Umbilical cord (tissue), 1 donor: ENCODE measurements at regions not wholly inside any gene's neighbourhood (a gene's known extent, or its start where the extent isn't known, plus 50 kb on each side); places are given as distances from the start of the nearest gene placed in this dataset.
A peak's percentile ranks its signal among the peaks of the same experiment; 100 is the strongest.

ENCODE experiments used
- DNase-seq: peaks from one replicate; pipeline ENCODE4 v3.0.0-alpha.2; 2015; ENCODE audit warnings: low spot score

GRCh38 chr3:178385280-178385952 is 150.8 kb upstream of the KCNMB2 start:
- peak; percentile 54 for DNase-seq

- DNase-seq: no peak
Measured at GRCh38 chr3:178386401-178386800, 149.8 kb upstream of the KCNMB2 start.

GRCh38 chr3:178386880-178387279 is 149.4 kb upstream of the KCNMB2 start:
- no peak for DNase-seq

GRCh38 chr3:178388473-178388872 is 147.8 kb upstream of the KCNMB2 start:
- no peak for DNase-seq

DNA sequence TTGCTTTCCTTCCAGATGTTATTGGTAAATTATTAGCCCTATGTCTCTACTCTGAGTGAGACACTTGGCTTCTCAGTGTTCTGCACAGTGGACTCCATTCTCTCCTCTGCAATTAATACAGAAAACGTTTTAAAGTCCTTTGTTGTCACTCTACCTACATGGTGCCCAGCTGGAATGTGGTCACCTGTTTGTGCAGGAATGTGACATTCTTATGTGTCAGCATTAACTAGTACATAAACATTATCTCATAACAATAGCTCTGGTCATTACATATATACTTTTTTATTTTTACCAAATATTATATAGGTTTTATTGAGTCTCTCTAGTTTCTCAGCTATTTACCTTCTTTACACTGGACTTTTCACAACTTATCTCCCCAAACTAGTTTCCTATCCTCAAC is 147.0 kb upstream of the KCNMB2 start:
- DNase-seq: no peak

GRCh38 chr3:178392511-178392926 is 143.7 kb upstream of the KCNMB2 start:
- peak; percentile 57 for DNase-seq

- no peak for DNase-seq
Measured at GRCh38 chr3:178393146-178393545, 143.1 kb upstream of the KCNMB2 start.

- DNase-seq: peak; percentile 65
Measured at GRCh38 chr3:178393824-178394223, 142.4 kb upstream of the KCNMB2 start.

DNA sequence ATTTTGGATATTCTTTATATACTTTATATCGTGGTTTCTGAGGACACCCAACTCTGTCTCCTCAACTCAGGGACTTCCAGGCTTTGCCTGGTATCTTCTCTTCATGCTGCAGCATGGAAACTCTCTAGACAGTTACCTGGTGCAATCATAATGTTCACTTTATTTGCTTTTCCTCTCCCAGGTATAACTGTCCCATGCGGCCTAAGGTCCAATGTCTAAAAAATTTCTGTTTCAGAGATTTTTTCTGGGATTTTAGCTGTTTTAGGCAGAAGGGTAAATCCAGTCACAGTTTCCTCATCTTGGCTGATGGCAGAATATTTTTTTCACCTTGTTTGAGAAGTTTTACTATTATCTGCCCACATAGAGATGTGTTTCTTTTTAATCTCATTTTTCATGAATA is 139.9 kb upstream of the KCNMB2 start:
- DNase-seq: no peak

DNA sequence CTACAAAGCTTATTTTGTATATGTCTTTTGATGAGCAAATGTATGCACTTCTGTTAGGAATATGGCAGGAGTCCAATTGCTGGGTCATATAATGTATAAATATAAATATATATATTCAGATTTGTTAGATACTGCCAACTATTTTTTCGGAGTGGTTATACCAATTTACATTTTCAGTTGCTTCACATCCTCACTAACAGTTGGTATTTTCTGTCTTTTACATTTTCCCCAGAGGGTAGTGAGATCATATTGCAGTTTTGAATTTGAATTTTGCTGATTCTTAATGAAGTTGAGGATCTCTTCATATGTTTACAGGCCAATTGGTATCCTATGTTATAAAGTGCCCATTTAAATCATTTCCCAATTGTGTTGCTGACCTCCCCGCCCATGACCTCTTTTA is 139.0 kb upstream of the KCNMB2 start:
- no peak for DNase-seq

DNA sequence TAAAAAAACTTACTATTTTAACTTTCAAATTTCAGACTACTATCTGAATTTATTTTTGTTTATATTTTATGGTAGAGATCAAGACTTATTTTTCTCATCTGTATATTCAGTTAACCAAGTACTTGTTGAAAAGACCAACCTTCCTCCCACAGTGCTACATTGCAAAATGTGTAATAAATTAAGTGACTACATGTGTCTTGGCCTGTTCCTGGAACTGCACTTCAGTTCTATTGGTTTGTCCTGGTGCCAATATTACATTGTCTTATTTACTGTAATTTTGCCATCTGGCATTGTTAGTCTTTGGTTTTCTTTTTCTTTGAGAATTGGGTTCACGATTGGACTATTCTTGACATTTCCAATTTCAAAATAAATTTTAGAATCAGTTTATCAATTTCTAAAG is 138.4 kb upstream of the KCNMB2 start:
- no peak for DNase-seq

GRCh38 chr3:178404961-178405360 is 131.3 kb upstream of the KCNMB2 start:
- DNase-seq: no peak

- no peak for DNase-seq
Measured at GRCh38 chr3:178405531-178405930, 130.7 kb upstream of the KCNMB2 start.

DNA sequence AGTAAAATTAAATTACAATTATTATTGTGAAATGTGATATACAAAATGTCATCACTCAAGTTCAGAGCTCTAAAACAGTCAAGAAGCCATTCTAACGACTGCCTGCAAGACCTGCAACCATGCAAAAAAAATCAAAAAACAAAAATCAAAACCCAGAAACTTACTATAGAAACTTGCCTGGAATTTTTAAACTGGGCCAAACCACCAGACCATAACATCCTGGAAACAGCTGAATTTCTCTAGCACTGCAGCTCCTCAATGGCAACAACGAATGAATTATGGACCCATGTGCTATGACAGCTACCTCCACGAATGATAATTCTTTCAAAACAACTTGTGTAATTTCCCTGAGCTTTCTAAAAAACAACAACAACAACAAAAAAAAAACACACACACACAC is 130.0 kb upstream of the KCNMB2 start:
- DNase-seq: no peak

DNA sequence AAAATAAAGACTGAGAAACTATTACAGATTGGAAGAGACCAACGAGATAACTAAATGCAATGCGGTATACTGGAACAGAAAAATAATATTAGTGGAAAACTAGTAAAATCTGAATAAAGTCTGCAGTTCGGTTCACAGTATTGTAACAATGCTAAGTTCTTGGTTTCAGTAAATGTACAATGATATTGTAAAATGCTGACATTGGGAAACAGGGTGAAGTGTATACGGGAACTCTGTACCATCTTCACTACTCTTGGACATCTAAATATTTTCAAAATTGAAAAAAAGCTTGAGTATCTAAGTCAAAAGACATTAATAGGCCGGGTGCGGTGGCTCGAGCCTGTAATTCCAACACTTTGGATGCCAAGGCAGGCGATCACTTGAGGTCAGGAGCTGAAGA is 120.9 kb upstream of the KCNMB2 start:
- no peak for DNase-seq

DNA sequence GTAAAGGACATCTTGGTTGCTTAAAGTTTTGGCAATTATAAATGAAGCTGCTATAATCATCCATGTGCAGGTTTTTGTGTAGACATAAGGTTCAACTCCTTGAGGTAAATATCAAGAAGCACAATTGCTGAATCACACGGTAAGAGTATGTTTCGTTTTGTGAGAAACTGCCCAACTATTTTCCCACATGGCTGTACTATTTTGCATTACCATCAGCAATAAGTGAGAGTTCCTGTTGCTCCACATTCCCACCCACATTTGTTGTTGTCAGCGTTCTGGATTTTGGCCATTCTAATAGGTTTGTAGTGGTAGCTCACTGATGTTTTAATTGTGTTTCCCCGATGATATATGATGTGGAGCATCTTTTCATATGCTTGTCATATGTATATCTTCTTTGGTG is 118.5 kb upstream of the KCNMB2 start:
- no peak for DNase-seq

GRCh38 chr3:178419071-178419470 is 117.2 kb upstream of the KCNMB2 start:
- no peak for DNase-seq

GRCh38 chr3:178420033-178420432 is 116.2 kb upstream of the KCNMB2 start:
- no peak for DNase-seq

- DNase-seq: no peak
Measured at GRCh38 chr3:178421069-178421468, 115.2 kb upstream of the KCNMB2 start.

DNA sequence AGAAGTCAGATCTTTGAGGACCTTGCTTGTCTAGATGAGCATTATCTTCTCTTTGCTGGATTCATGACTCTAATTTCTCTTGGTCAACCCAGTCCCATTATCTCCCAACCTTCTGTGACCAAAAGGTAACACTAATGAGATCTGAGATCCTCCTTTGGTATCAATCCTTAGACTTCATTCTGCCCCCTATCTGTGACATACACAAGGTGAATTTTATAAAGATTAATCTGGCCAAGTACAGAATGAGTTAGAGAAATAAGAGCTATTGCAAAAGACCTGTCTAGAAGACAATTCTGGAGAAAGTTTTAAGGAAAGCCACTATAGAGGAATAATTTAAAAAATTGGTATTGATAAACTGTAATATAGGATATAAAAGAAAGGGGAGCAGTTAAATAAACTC is 113.8 kb upstream of the KCNMB2 start:
- no peak for DNase-seq

DNA sequence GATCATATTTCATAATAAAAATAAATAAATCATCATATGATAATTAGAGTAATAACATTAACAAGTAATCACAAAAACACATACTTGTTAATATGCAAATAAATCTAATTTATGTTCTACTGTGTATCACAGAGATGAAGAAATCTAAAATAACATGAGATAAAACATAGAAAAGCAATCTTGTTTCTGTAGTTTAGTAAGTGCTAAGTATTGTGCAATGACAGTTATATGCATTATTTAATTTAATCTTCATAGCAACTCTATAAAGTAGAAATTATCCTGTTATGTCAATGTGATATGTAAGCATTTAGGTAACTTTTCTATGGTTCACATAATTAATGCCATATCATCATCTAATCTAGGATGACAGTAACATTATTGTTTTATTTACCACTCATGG is 108.2 kb upstream of the KCNMB2 start:
- no peak for DNase-seq

DNA sequence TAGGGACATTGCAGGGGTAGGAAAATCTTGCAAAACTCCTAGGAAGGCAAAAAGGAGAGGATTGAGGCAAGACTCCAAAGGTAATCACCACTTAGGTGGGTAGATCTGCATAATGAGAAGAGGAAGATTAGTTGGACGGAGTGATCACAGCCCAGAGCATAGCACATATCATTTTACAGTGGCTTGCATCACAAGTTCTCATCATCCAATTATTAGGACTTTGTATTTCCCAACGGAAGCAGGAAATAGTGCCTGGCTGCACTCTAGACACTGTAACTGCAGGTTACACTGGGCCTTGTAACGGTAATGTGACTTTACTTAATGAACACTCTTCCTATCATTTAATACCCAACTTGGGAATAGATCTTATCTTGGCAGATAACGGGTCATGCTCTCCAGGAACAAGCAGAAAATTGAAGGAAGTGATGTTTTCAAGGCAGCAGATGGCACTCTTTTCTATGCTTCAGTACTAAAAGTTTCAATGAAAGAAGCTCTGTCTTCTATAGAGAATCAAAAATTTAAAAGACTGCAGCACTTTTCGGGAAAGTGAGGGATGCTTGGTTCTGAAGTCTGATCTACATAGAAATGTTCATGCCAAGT is 101.9 kb upstream of the KCNMB2 start:
- peak; percentile 44 for DNase-seq

- DNase-seq: no peak
Measured at GRCh38 chr3:178435575-178435974, 100.7 kb upstream of the KCNMB2 start.

- peak; percentile 36 for DNase-seq
Measured at GRCh38 chr3:178436773-178437172, 99.5 kb upstream of the KCNMB2 start.
